Thoracic aorta (tissue), 2 donors: ENCODE measurements at regions not wholly inside any gene's neighbourhood (a gene's known extent, or its start where the extent isn't known, plus 50 kb on each side); places are given as distances from the start of the nearest gene placed in this dataset.

ENCODE experiments used
- ATAC-seq: fragments of 150-250 bp; one replicate; pipeline ENCODE4 v1.8.0; 2017; ENCODE audit warnings: low read depth; ENCODE audit not compliant: insufficient number of reproducible peaks, low FRiP score
- DNase-seq: peaks from one replicate; pipeline ENCODE4 v3.0.0-alpha.2; 2020; ENCODE audit warnings: low spot score
- H3K27ac ChIP-seq, 2 donors: fragments of 200-600 bp; sonication (generic); 1 replicate in 1 of 2; 2 replicates in 1 of 2; pipeline ENCODE4 v1.5.1; 2016; ENCODE audit warnings: mild to moderate bottlenecking in 2 of 2, moderate library complexity in 2 of 2
- H3K27me3 ChIP-seq: fragments of 200-600 bp; sonication (generic); replicated peaks from 2 replicates; pipeline ENCODE4 v1.6.0; 2016; ENCODE audit warnings: mild to moderate bottlenecking; ENCODE audit not compliant: insufficient read depth
- H3K36me3 ChIP-seq: fragments of 200-600 bp; sonication (generic); one replicate; pipeline ENCODE4 v1.5.1; 2016
- H3K4me1 ChIP-seq, 2 donors: fragments of 200-600 bp; sonication (generic); 1 replicate in 1 of 2; 2 replicates in 1 of 2; pipeline versions ENCODE4 v1.5.1 to v1.6.0; 2016; ENCODE audit warnings: low read depth in 2 of 2, mild to moderate bottlenecking in 1 of 2; ENCODE audit not compliant: control insufficient read depth in 1 of 2
- H3K4me3 ChIP-seq: fragments of 200-600 bp; sonication (generic); 2 replicates; pipeline ENCODE4 v1.5.1; 2016; ENCODE audit warnings: mild to moderate bottlenecking
- H3K9me3 ChIP-seq: fragments of 200-600 bp; sonication (generic); 2 replicates; pipeline ENCODE4 v1.5.1; 2016
- CTCF ChIP-seq: fragments of 200-600 bp; sonication (generic); IDR thresholded peaks from one replicate; pipeline ENCODE4 v1.5.1; 2019; ENCODE audit warnings: antibody characterized with exemption

GRCh38 chr5:39476843-39477220 lies 52.1 kb upstream of the DAB2 start:
- H3K27ac ChIP-seq: peak overlapping the region in 1 of 2 donors; percentile 33
- DNase-seq (no peak), ATAC-seq (no peak)
- no peaks in the 10 kb centered on the region for H3K36me3 ChIP-seq
- no peak overlapping the region for H3K4me3 ChIP-seq
- H3K9me3 ChIP-seq: no peaks in the 10 kb centered on the region
- no peaks in the 10 kb centered on the region for H3K27me3 ChIP-seq
- no peak for TF ChIP-seq CTCF
- H3K4me1 ChIP-seq: peaks cover 12 to 47% of the 10 kb centered on the region in 2 donors

GRCh38 chr5:39475881-39476842 lies 51.4 kb upstream of the DAB2 start:
- DNase-seq: no peak
- H3K4me3 ChIP-seq: no peak overlapping the region
- TF ChIP-seq CTCF: no peak
- ATAC-seq: no peak
- H3K9me3 ChIP-seq: no peaks in the 10 kb centered on the region
- H3K27me3 ChIP-seq: no peaks in the 10 kb centered on the region
- peaks cover 12 to 47% of the 10 kb centered on the region in 2 donors for H3K4me1 ChIP-seq
- H3K27ac ChIP-seq: peak overlapping the region in 1 of 2 donors; percentile 33
- no peaks in the 10 kb centered on the region for H3K36me3 ChIP-seq

GRCh38 chr5:39475159-39475571 lies 50.4 kb upstream of the DAB2 start:
- H3K9me3 ChIP-seq: no peaks in the 10 kb centered on the region
- ATAC-seq: no peak
- no peak overlapping the region for H3K4me3 ChIP-seq
- no peak for TF ChIP-seq CTCF
- H3K36me3 ChIP-seq: no peaks in the 10 kb centered on the region
- H3K27me3 ChIP-seq: no peaks in the 10 kb centered on the region
- DNase-seq: no peak
- H3K4me1 ChIP-seq: peaks cover 12 to 47% of the 10 kb centered on the region in 2 donors
- H3K27ac ChIP-seq: peak overlapping the region in 1 of 2 donors; percentile 33
